ENCODE measurements at regions not wholly inside any gene's neighbourhood (a gene's known extent, or its start where the extent isn't known, plus 50 kb on each side); places are given as distances from the start of the nearest gene placed in this dataset.

DNA sequence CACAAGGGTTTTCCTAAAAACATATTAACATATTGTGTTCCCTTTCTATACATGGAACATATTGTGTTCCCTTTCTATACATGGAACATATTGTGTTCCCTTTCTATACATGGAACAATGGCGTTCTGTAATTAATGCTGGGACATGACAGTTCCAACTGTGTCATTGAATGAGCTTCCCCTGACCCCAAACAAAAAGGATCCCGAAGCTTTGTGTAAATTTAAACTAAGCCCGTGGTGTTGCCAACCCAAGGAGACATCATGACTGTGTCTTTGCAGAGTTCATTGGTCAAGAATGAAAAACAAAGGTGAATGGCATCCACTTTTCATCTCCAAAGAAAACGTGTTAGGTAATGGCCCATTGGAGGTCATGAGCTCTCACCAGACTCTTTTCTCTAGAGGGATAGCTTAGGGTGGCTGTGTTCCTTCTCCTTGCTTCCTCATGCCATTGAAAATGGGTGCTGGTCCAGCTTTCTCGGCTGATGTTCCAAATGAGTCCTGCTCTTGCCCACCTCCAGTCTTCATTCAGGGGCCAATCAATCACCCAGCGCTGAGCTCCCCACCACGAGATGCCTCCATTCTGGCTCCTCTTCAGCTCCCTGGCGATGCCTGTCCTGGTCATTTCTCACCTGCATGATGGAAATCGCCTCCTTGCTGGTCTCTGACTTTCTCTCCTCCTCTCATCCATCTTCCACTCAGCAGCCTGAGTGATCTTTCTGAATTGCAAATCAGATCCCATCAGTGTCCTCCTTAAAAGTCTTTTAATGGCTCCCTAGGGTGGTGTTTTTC is 156.1 kb downstream of the VRK1 start:
- TF ChIP-seq ZFX (IDR thresholded peaks at IDR 0.05) (no peak), CTCF (conservative IDR thresholded peaks at IDR 0.05) (no peak)
- no peak overlapping the region for H3K27ac ChIP-seq

GRCh38 chr14:96953875-96954185 is 156.6 kb downstream of the VRK1 start:
- no peak for TF ChIP-seq ZFX (IDR thresholded peaks at IDR 0.05)
- no peak for TF ChIP-seq CTCF (conservative IDR thresholded peaks at IDR 0.05)
- H3K27ac ChIP-seq = no peak overlapping the region

GRCh38 chr14:96956464-96957239 is 159.5 kb downstream of the VRK1 start:
- TF ChIP-seq CTCF (conservative IDR thresholded peaks at IDR 0.05) (no peak), ZFX (IDR thresholded peaks at IDR 0.05) (no peak)

DNA sequence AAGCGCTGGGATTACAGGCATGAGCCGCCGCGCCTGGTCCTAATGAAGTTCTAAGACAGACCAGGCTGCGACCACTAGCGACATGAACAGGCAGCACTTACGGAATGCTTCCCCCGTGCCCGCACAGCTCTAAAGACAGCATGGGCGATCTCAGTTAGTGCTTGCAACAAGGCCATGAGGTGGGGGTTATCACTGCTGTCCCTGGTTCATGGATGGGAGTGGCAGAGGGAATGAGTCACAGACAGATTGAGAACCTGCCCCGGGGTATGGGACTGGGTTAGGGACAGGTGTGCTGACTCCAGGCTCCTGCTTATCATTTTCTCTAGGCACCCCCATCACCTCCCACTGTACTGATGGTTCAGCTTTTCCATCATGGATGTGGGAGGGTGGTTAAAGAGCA is 160.9 kb downstream of the VRK1 start:
- no peak for TF ChIP-seq CTCF (conservative IDR thresholded peaks at IDR 0.05)
- no peak for TF ChIP-seq ZFX (IDR thresholded peaks at IDR 0.05)
- H3K27ac ChIP-seq = no peak overlapping the region

More at GRCh38 chr14:96956464-96957239, 159.5 kb downstream of the VRK1 start:
- no peak overlapping the region for H3K27ac ChIP-seq

- no peak overlapping the region for H3K27ac ChIP-seq
- TF ChIP-seq ZFX (IDR thresholded peaks at IDR 0.05) = no peak
- TF ChIP-seq CTCF (conservative IDR thresholded peaks at IDR 0.05) = no peak
Measured at GRCh38 chr14:96959992-96960391, 162.8 kb downstream of the VRK1 start.

DNA sequence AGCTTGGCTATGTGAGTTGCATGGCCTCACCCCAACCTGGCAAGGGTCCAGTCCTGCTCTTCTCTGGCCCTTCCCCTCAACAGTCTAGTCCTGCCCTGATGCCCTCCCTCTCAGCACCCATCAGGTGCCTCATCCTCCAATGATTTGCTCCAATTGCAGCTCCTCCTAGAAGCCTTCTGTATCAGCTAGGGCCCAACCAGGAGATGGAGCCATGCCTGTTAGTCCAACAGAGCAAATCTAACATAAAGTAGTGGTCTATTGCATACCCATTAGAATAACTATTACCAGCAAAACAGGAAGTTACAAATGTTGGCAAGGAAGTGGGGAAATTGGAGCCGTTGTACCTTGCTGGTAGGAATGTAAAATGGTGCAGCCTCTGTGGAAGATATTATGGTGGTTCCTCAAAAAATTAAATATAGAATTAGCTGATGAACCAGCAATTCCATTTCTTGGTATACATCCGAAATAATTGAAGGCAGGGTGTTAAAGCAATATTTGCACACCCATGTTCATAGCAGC is 163.5 kb downstream of the VRK1 start:
- no peak for TF ChIP-seq ZFX (IDR thresholded peaks at IDR 0.05)
- TF ChIP-seq CTCF (conservative IDR thresholded peaks at IDR 0.05) = no peak
- H3K27ac ChIP-seq = no peak overlapping the region

DNA sequence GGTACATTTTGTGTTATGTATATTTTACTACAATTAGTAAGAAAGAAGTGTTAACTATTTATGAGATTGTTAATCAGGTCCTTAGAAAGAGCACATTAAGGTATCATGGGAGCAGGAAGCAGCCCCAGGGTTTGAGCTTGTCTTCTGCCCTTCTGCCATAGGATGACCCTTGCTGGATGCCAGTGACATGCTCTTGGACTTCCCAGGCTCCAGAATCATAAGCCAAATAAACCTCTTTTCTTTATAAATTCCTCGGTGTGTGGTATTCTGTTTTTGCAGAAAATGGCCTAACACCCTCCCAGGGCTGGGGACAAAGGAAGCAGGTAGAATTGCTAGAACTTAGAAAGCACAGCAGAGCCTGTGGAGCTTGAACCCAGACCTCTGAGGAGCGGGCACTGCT is 164.7 kb downstream of the VRK1 start:
- no peak overlapping the region; the same call in 1 of the 2 replicates for H3K27ac ChIP-seq
- TF ChIP-seq ZFX (IDR thresholded peaks at IDR 0.05) = no peak
- TF ChIP-seq CTCF (conservative IDR thresholded peaks at IDR 0.05) = no peak
